Mammary epithelial cell (primary cell): ENCODE measurements at regions not wholly inside any gene's neighbourhood (a gene's known extent, or its start where the extent isn't known, plus 50 kb on each side); places are given as distances from the start of the nearest gene placed in this dataset.

ENCODE experiments used
- CTCF ChIP-seq, 2 donors: IDR thresholded peaks in 1 of 2; conservative IDR thresholded peaks in 1 of 2; 2 replicates each; pipeline ENCODE4 v1.5.1; 2011 to 2012; ENCODE audit warnings: inconsistent platforms in 2 of 2, low read length in 2 of 2, mild to moderate bottlenecking in 2 of 2, control low read depth in 1 of 2, low read depth in 1 of 2; ENCODE audit not compliant: insufficient read depth in 1 of 2; ENCODE audit errors: extremely low read depth in 1 of 2
- EZH2 ChIP-seq: IDR thresholded peaks from 2 replicates; pipeline ENCODE4 v1.6.1; 2012; ENCODE audit warnings: low read length, inconsistent platforms, borderline replicate concordance

DNA sequence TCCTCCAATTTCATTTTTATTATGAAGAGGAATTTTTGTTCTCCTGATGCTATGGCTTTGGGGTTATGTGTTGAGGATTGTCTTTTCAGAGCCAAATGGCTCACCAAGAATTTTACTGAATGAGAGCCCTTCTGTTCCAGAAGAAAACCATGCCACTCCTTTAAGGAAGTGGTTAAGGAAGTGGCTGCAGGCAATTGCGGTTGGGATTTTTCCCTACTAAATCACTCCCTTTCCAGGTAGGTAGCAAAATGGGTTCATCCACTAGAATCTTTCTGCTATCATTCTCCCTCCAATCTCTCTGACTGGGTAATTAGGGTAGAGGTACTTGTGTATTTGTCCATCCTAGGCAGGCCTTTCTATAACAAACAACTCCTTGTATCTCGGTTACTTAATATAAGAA lies 163.1 kb downstream of the TTC8 start:
- TF ChIP-seq CTCF (conservative IDR thresholded peaks at IDR 0.05 in 1 of 2, IDR thresholded peaks at IDR 0.05 in 1 of 2; ENCODE audit: extremely low read depth in 1 of 2, insufficient read depth in 1 of 2, low read depth in 1 of 2, low read length in 2 of 2), result no peak
- TF ChIP-seq EZH2, result no peak
